Subcutaneous abdominal adipose tissue (tissue), 5 donors: ENCODE measurements at regions not wholly inside any gene's neighbourhood (a gene's known extent, or its start where the extent isn't known, plus 50 kb on each side); places are given as distances from the start of the nearest gene placed in this dataset.

Experiments used
- H3K27ac ChIP-seq: one replicate; pipeline ENCODE4 v1.7.0; 2013; ENCODE audit warnings: low read depth, mild to moderate bottlenecking, inconsistent platforms, low read length, moderate library complexity
- H3K27me3 ChIP-seq, 5 donors: one replicate each; pipeline ENCODE4 v1.7.0; 2013; ENCODE audit warnings: low read length in 5 of 5, inconsistent platforms in 1 of 5; ENCODE audit not compliant: control insufficient read depth in 5 of 5, insufficient read depth in 4 of 5
- H3K36me3 ChIP-seq, 5 donors: one replicate each; pipeline ENCODE4 v1.7.0; 2013; ENCODE audit warnings: low read length in 5 of 5; ENCODE audit not compliant: control insufficient read depth in 5 of 5, insufficient read depth in 5 of 5
- H3K4me1 ChIP-seq, 5 donors: one replicate each; pipeline ENCODE4 v1.7.0; 2013; ENCODE audit warnings: low read length in 5 of 5, mild to moderate bottlenecking in 3 of 5, moderate library complexity in 1 of 5; ENCODE audit not compliant: control insufficient read depth in 5 of 5, insufficient read depth in 5 of 5
- H3K4me3 ChIP-seq, 5 donors: one replicate each; pipeline ENCODE4 v1.7.0; 2013; ENCODE audit warnings: low read length in 5 of 5, low read depth in 1 of 5
- H3K9ac ChIP-seq, 5 donors: one replicate each; pipeline ENCODE4 v1.7.0; 2013; ENCODE audit warnings: low read length in 5 of 5, mild to moderate bottlenecking in 4 of 5, moderate library complexity in 3 of 5
- H3K9me3 ChIP-seq, 5 donors: one replicate each; pipeline ENCODE4 v1.7.0; 2013; ENCODE audit warnings: low read length in 5 of 5; ENCODE audit not compliant: control insufficient read depth in 5 of 5
- donor health status: healthy.
- donor health status: healthy.
- donor health status: healthy.
- donor health status: healthy.
- donor health status: healthy.

DNA sequence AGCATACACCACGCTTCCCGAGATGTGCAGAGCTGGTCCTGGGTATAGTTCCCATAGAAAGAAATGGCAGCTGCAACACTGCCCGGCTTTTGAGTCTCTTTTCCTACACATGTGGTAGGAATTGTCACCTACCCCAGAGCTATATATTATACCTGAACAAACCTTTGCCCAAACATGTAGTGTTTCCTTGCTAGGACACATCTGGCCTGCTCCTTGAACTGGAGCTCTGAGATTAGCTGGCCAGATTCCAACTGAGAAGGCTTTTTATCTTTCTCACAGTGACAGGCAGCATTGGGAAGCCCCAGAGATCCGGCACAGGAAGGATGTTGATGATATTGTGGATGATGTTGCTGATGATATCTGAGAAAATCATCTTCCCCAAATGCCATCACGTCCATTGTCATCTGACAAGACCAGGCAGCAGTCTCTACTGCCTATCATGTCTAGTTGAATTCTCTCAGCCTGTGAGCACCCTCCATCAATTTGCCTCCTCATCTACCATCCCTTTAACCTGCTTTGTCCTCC, 115.0 kb upstream of the SMYD2 start:
- peaks cover 7 to 16% (median 11%) of the 10 kb centered on the region in 5 donors for H3K27me3 ChIP-seq
- no peak overlapping the region for H3K27ac ChIP-seq
- no peaks in the 10 kb centered on the region for H3K36me3 ChIP-seq
- H3K4me3 ChIP-seq, result no peak overlapping the region
- H3K4me1 ChIP-seq, result no peaks in the 10 kb centered on the region
- H3K9ac ChIP-seq, result no peak overlapping the region
- H3K9me3 ChIP-seq, result no peaks in the 10 kb centered on the region

- peaks cover 0 to 3% (median 0%) of the 10 kb centered on the region in 5 donors for H3K27me3 ChIP-seq
- no peaks in the 10 kb centered on the region for H3K36me3 ChIP-seq
- no peaks in the 10 kb centered on the region for H3K9me3 ChIP-seq
- no peak overlapping the region for H3K4me3 ChIP-seq
- H3K4me1 ChIP-seq, result no peaks in the 10 kb centered on the region
- H3K9ac ChIP-seq, result no peak overlapping the region
- no peak overlapping the region for H3K27ac ChIP-seq
Observed at GRCh38 chr1:214174508-214175199, 106.3 kb upstream of the SMYD2 start.

- H3K27me3 ChIP-seq, result peaks cover 0 to 3% (median 0%) of the 10 kb centered on the region in 5 donors
Observed at GRCh38 chr1:214178102-214178501, 102.9 kb upstream of the SMYD2 start.

GRCh38 chr1:214184992-214185391, 96.0 kb upstream of the SMYD2 start:
- peaks cover 9 to 34% (median 24%) of the 10 kb centered on the region in 5 donors for H3K27me3 ChIP-seq
- no peak overlapping the region for H3K4me3 ChIP-seq
- no peak overlapping the region for H3K27ac ChIP-seq
- peaks cover 0 to 3% (median 2%) of the 10 kb centered on the region in 5 donors for H3K9me3 ChIP-seq
- H3K36me3 ChIP-seq, result no peaks in the 10 kb centered on the region
- peaks cover 0 to 8% (median 7%) of the 10 kb centered on the region in 5 donors for H3K4me1 ChIP-seq
- H3K9ac ChIP-seq, result no peak overlapping the region

More at GRCh38 chr1:214178102-214178501, 102.9 kb upstream of the SMYD2 start:
- Histone ChIP-seq H3K9me3 (peaks cover 0 to 3% (median 2%) of the 10 kb centered on the region in 5 donors), H3K36me3 (no peaks in the 10 kb centered on the region), H3K9ac (no peak overlapping the region), H3K4me1 (no peaks in the 10 kb centered on the region), H3K4me3 (no peak overlapping the region), H3K27ac (no peak overlapping the region)

GRCh38 chr1:214186103-214186824, 94.7 kb upstream of the SMYD2 start:
- Histone ChIP-seq H3K4me1 (peaks cover 0 to 8% (median 7%) of the 10 kb centered on the region in 5 donors), H3K4me3 (no peak overlapping the region), H3K27ac (no peak overlapping the region), H3K9me3 (peaks cover 0 to 3% (median 2%) of the 10 kb centered on the region in 5 donors), H3K36me3 (no peaks in the 10 kb centered on the region), H3K27me3 (peaks cover 9 to 34% (median 24%) of the 10 kb centered on the region in 5 donors), H3K9ac (no peak overlapping the region)

DNA sequence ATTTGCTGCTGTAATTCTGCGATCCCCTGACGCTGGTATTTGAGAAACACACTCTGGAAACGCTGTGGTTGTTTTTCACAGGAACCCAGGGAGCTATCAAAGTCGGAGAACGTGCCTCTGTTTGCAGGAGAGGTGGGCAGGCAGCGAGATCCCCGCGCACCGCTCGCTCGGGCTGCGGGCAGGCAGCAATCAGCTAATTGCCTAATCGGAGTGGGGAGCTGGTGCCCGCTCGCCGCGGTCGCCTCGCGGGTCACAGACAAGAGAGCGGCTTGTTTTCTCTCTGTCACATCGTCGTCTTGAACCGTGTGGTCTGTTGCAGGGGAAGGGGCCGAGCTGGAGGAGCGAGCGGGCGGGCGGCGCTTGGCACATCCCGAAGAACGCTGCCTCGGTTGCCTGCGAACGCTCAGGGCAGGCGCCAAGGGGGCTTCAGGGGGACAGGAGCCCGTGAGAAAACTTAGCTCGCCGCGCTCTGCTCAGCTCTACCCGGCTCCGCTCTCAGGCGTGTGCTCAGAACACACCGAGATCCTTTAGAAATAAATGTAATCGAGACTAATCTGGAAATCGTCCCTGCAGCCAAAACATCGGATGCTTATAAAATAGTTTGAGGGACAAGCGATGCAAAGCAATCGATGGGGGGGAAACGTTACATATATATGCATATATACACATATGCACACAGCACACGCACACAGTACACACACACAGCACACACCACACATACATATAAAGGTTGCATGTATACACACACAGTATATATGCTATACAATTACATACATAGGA, 93.6 kb upstream of the SMYD2 start:
- Histone ChIP-seq H3K27ac (no peak overlapping the region), H3K4me3 (peak overlapping the region in 4 of 5 donors; percentile 9 to 46 (median 36)), H3K36me3 (no peaks in the 10 kb centered on the region), H3K4me1 (peaks cover 0 to 8% (median 7%) of the 10 kb centered on the region in 5 donors), H3K27me3 (peaks cover 9 to 34% (median 24%) of the 10 kb centered on the region in 5 donors), H3K9ac (no peak overlapping the region), H3K9me3 (peaks cover 0 to 3% (median 2%) of the 10 kb centered on the region in 5 donors)

GRCh38 chr1:214187933-214188332, 93.0 kb upstream of the SMYD2 start:
- Histone ChIP-seq H3K9me3 (peaks cover 0 to under 1% (median 0%) of the 10 kb centered on the region in 5 donors), H3K4me1 (peaks cover 0 to 8% (median 7%) of the 10 kb centered on the region in 5 donors), H3K36me3 (no peaks in the 10 kb centered on the region), H3K4me3 (no peak overlapping the region), H3K27ac (no peak overlapping the region), H3K27me3 (peaks cover 9 to 34% (median 24%) of the 10 kb centered on the region in 5 donors), H3K9ac (no peak overlapping the region)

- H3K4me3 ChIP-seq, result no peak overlapping the region
- H3K4me1 ChIP-seq, result peaks cover 0 to 15% (median 7%) of the 10 kb centered on the region in 5 donors
- peaks cover 14 to 37% (median 24%) of the 10 kb centered on the region in 5 donors for H3K27me3 ChIP-seq
- no peak overlapping the region for H3K27ac ChIP-seq
- no peak overlapping the region for H3K9ac ChIP-seq
- H3K9me3 ChIP-seq, result no peaks in the 10 kb centered on the region
- no peaks in the 10 kb centered on the region for H3K36me3 ChIP-seq
Observed at GRCh38 chr1:214188835-214189234, 92.1 kb upstream of the SMYD2 start.

- H3K4me1 ChIP-seq, result peaks cover 0 to 7% (median 0%) of the 10 kb centered on the region in 5 donors
- H3K4me3 ChIP-seq, result no peak overlapping the region
- H3K27me3 ChIP-seq, result peaks cover under 1 to 11% (median 6%) of the 10 kb centered on the region in 5 donors
- H3K36me3 ChIP-seq, result no peaks in the 10 kb centered on the region
- H3K27ac ChIP-seq, result no peak overlapping the region
- no peak overlapping the region for H3K9ac ChIP-seq
- no peaks in the 10 kb centered on the region for H3K9me3 ChIP-seq
Observed at GRCh38 chr1:214192825-214193643, 87.9 kb upstream of the SMYD2 start.
